Smooth muscle cell (in vitro differentiated cells): ENCODE measurements at regions not wholly inside any gene's neighbourhood (a gene's known extent, or its start where the extent isn't known, plus 50 kb on each side); places are given as distances from the start of the nearest gene placed in this dataset.

ENCODE experiments used
- DNase-seq: peaks from one replicate; lab custom pipeline; 2025; ENCODE audit not compliant: unreplicated experiment; lab: John Stamatoyannopoulos, UW
- H2AFZ ChIP-seq: fragments of 200-600 bp; sonication (generic); 2 replicates; pipeline ENCODE4 v1.6.0; 2016; ENCODE audit warnings: antibody characterized with exemption, low read depth, mild to moderate bottlenecking
- H3F3A ChIP-seq: fragments of 200-600 bp; sonication (generic); 2 replicates; pipeline ENCODE4 v1.6.0; 2017; ENCODE audit warnings: antibody characterized with exemption, low read depth
- H3K27ac ChIP-seq: fragments of 200-600 bp; sonication (generic); 2 replicates; pipeline ENCODE4 v1.5.1; 2016; ENCODE audit warnings: low read depth, mild to moderate bottlenecking
- H3K27me3 ChIP-seq: fragments of 200-600 bp; sonication (generic); 2 replicates; pipeline ENCODE4 v1.6.1; 2016; ENCODE audit warnings: low read depth, mild to moderate bottlenecking
- H3K36me3 ChIP-seq: fragments of 200-600 bp; sonication (generic); 2 replicates; pipeline ENCODE4 v1.5.1; 2016; ENCODE audit warnings: low read depth
- H3K4me1 ChIP-seq: fragments of 200-600 bp; sonication (generic); 2 replicates; pipeline ENCODE4 v1.5.1; 2016; ENCODE audit warnings: low read depth
- H3K4me2 ChIP-seq: fragments of 200-600 bp; sonication (generic); 2 replicates; pipeline ENCODE4 v1.6.0; 2016; ENCODE audit warnings: mild to moderate bottlenecking
- H3K4me3 ChIP-seq: fragments of 200-600 bp; sonication (generic); 2 replicates; pipeline ENCODE4 v1.5.1; 2016; ENCODE audit warnings: mild to moderate bottlenecking
- H3K79me2 ChIP-seq: fragments of 200-600 bp; sonication (generic); 2 replicates; pipeline ENCODE4 v1.6.0; 2016; ENCODE audit warnings: low read depth, mild to moderate bottlenecking
- H3K9ac ChIP-seq: fragments of 200-600 bp; sonication (generic); 2 replicates; pipeline ENCODE4 v1.6.0; 2016; ENCODE audit warnings: low read depth
- H3K9me3 ChIP-seq: fragments of 200-600 bp; sonication (generic); replicated peaks from 2 replicates; pipeline ENCODE4 v1.5.1; 2016; ENCODE audit warnings: low read depth
- H4K20me1 ChIP-seq: fragments of 200-600 bp; sonication (generic); 2 replicates; pipeline ENCODE4 v1.6.0; 2016; ENCODE audit warnings: low read depth
- CTCF ChIP-seq: fragments of 200-600 bp; sonication (generic); IDR thresholded peaks from 2 replicates; pipeline ENCODE4 v1.5.1; 2017; ENCODE audit warnings: borderline replicate concordance, mild to moderate bottlenecking, antibody characterized with exemption; ENCODE audit not compliant: insufficient read depth, poor library complexity, severe bottlenecking
- WGBS: methylation state at CpG from one replicate; pipeline ENCODE4 v1.1.7; 2016; ENCODE audit warnings: low lambda C conversion rate; 5-methylcytosine and 5-hydroxymethylcytosine counted together

- no peaks in the 10 kb centered on the region for H3F3A ChIP-seq
- no peak overlapping the region for H2AFZ ChIP-seq
- no peak for TF ChIP-seq CTCF
- no peaks in the 10 kb centered on the region for H3K9me3 ChIP-seq
- no peak overlapping the region for H3K4me2 ChIP-seq
- peaks cover 6% of the 10 kb centered on the region for H3K27me3 ChIP-seq
- no peak overlapping the region for H3K9ac ChIP-seq
- H3K79me2 ChIP-seq, result no peaks in the 10 kb centered on the region
- no peak overlapping the region for H3K4me3 ChIP-seq
- no peaks in the 10 kb centered on the region for H3K4me1 ChIP-seq
- H3K36me3 ChIP-seq, result no peaks in the 10 kb centered on the region
- H4K20me1 ChIP-seq, result no peaks in the 10 kb centered on the region
- 79% methylated on average over 9 of the region's 9 CpGs for WGBS
- H3K27ac ChIP-seq, result no peak overlapping the region
- DNase-seq, result no peak
Measured at GRCh38 chr12:131641315-131641714, 69.6 kb upstream of the SFSWAP start.

GRCh38 chr12:131642101-131642540 lies 68.8 kb upstream of the SFSWAP start:
- H3K9me3 ChIP-seq, result no peaks in the 10 kb centered on the region
- no peak overlapping the region for H3K4me3 ChIP-seq
- H3K27ac ChIP-seq, result no peak overlapping the region
- H3K79me2 ChIP-seq, result no peaks in the 10 kb centered on the region
- no peak for TF ChIP-seq CTCF
- H3K4me2 ChIP-seq, result no peak overlapping the region
- no peaks in the 10 kb centered on the region for H3K4me1 ChIP-seq
- no peaks in the 10 kb centered on the region for H3F3A ChIP-seq
- DNase-seq, result no peak
- no peaks in the 10 kb centered on the region for H3K36me3 ChIP-seq
- no peak overlapping the region for H3K9ac ChIP-seq
- H4K20me1 ChIP-seq, result no peaks in the 10 kb centered on the region
- H3K27me3 ChIP-seq, result peaks cover 6% of the 10 kb centered on the region
- WGBS, result 77% methylated on average over 8 of the region's 8 CpGs
- no peak overlapping the region for H2AFZ ChIP-seq

GRCh38 chr12:131642771-131643170 lies 68.1 kb upstream of the SFSWAP start:
- Histone ChIP-seq H3K4me2 (no peak overlapping the region), H3K9me3 (no peaks in the 10 kb centered on the region), H3K9ac (no peak overlapping the region), H3K27ac (no peak overlapping the region), H3K79me2 (no peaks in the 10 kb centered on the region), H4K20me1 (no peaks in the 10 kb centered on the region), H3K36me3 (no peaks in the 10 kb centered on the region), H3K27me3 (peaks cover 6% of the 10 kb centered on the region), H2AFZ (no peak overlapping the region), H3K4me3 (no peak overlapping the region), H3K4me1 (no peaks in the 10 kb centered on the region), H3F3A (no peaks in the 10 kb centered on the region)
- 94% methylated on average over 17 of the region's 17 CpGs for WGBS
- TF ChIP-seq CTCF, result no peak
- no peak for DNase-seq

- H3K4me3 ChIP-seq, result no peak overlapping the region
- H4K20me1 ChIP-seq, result no peaks in the 10 kb centered on the region
- H3K4me1 ChIP-seq, result no peaks in the 10 kb centered on the region
- no peak overlapping the region for H3K27ac ChIP-seq
- H3K9ac ChIP-seq, result no peak overlapping the region
- no peaks in the 10 kb centered on the region for H3K36me3 ChIP-seq
- H3K27me3 ChIP-seq, result peaks cover 6% of the 10 kb centered on the region
- no peaks in the 10 kb centered on the region for H3F3A ChIP-seq
- H2AFZ ChIP-seq, result no peak overlapping the region
- H3K79me2 ChIP-seq, result no peaks in the 10 kb centered on the region
- DNase-seq, result no peak
- H3K9me3 ChIP-seq, result no peaks in the 10 kb centered on the region
- WGBS, result 67% methylated on average over 7 of the region's 7 CpGs
- TF ChIP-seq CTCF, result no peak
- H3K4me2 ChIP-seq, result no peak overlapping the region
Measured at GRCh38 chr12:131643631-131644452, 67.0 kb upstream of the SFSWAP start.
